RWPE2 (cell line): ENCODE measurements at regions not wholly inside any gene's neighbourhood (a gene's known extent, or its start where the extent isn't known, plus 50 kb on each side); places are given as distances from the start of the nearest gene placed in this dataset.

ENCODE experiments used
- ATAC-seq: fragments of 200-7000 bp; cut with Tn5 transposase; 3 replicates; pipeline ENCODE4 v1.9.1; 2021; ENCODE audit warnings: low read depth
- DNase-seq: peaks from one replicate; pipeline ENCODE4 v3.0.0-alpha.2; 2020; ENCODE audit warnings: low spot score
- H3K27ac ChIP-seq: fragments of 450-650 bp; 2 replicates; pipeline ENCODE4 v1.5.1; 2017; ENCODE audit warnings: mild to moderate bottlenecking; ENCODE audit not compliant: poor library complexity, severe bottlenecking
- H3K27me3 ChIP-seq: fragments of 250-450 bp; sonication (Bioruptor Pico); 2 replicates; pipeline ENCODE4 v1.5.1; 2021; ENCODE audit warnings: mild to moderate bottlenecking, moderate library complexity; ENCODE audit not compliant: insufficient read depth, poor library complexity, severe bottlenecking
- H3K36me3 ChIP-seq: fragments of 250-450 bp; sonication (Bioruptor Pico); 2 replicates; pipeline ENCODE4 v1.5.1; 2020; ENCODE audit warnings: low read depth, mild to moderate bottlenecking, moderate library complexity
- H3K4me1 ChIP-seq: fragments of 250-450 bp; sonication (Bioruptor Pico); 2 replicates; pipeline ENCODE4 v1.5.1; 2021; ENCODE audit warnings: mild to moderate bottlenecking, moderate library complexity; ENCODE audit not compliant: insufficient read depth, poor library complexity, severe bottlenecking
- H3K4me3 ChIP-seq: fragments of 250-450 bp; sonication (Bioruptor Pico); 2 replicates; pipeline ENCODE4 v1.5.1; 2021; ENCODE audit warnings: mild to moderate bottlenecking, moderate library complexity; ENCODE audit not compliant: severe bottlenecking
- H3K9me3 ChIP-seq: fragments of 250-450 bp; sonication (Bioruptor Pico); 2 replicates; pipeline ENCODE4 v1.5.1; 2021; ENCODE audit warnings: mild to moderate bottlenecking, moderate library complexity; ENCODE audit not compliant: severe bottlenecking
- CTCF ChIP-seq: fragments of 450-650 bp; IDR thresholded peaks from one replicate; pipeline ENCODE4 v1.5.1; 2017; ENCODE audit warnings: mild to moderate bottlenecking, moderate library complexity; ENCODE audit not compliant: poor library complexity, severe bottlenecking

GRCh38 chr5:57734296-57734695 is 251.7 kb upstream of the ACTBL2 start:
- no peak for TF ChIP-seq CTCF
- H3K27ac ChIP-seq, result peak overlapping the region; percentile 89
- peaks cover 24% of the 10 kb centered on the region for H3K4me1 ChIP-seq
- no peaks in the 10 kb centered on the region for H3K9me3 ChIP-seq
- no peak for DNase-seq
- no peaks in the 10 kb centered on the region for H3K36me3 ChIP-seq
- H3K27me3 ChIP-seq, result no peaks in the 10 kb centered on the region
- ATAC-seq, result no peak
- no peak overlapping the region for H3K4me3 ChIP-seq

GRCh38 chr5:57727591-57727990 is 245.0 kb upstream of the ACTBL2 start:
- Histone ChIP-seq H3K4me3 (no peak overlapping the region), H3K27ac (no peak overlapping the region), H3K9me3 (no peaks in the 10 kb centered on the region), H3K27me3 (no peaks in the 10 kb centered on the region), H3K4me1 (peaks cover 7% of the 10 kb centered on the region), H3K36me3 (no peaks in the 10 kb centered on the region)
- no peak for DNase-seq
- TF ChIP-seq CTCF, result no peak
- no peak for ATAC-seq

- no peaks in the 10 kb centered on the region for H3K9me3 ChIP-seq
- no peak overlapping the region for H3K4me3 ChIP-seq
- H3K36me3 ChIP-seq, result no peaks in the 10 kb centered on the region
- H3K27me3 ChIP-seq, result no peaks in the 10 kb centered on the region
- DNase-seq, result no peak
- peaks cover 7% of the 10 kb centered on the region for H3K4me1 ChIP-seq
- no peak for TF ChIP-seq CTCF
- H3K27ac ChIP-seq, result no peak overlapping the region
- no peak for ATAC-seq
These were observed 243.3 kb upstream of the ACTBL2 start for GRCh38 chr5:57725658-57726504.

- DNase-seq (no peak), ATAC-seq (peak; percentile 94)
- Histone ChIP-seq H3K27ac (peak overlapping the region; percentile 7), H3K36me3 (no peaks in the 10 kb centered on the region), H3K4me1 (peaks cover 7% of the 10 kb centered on the region), H3K9me3 (no peaks in the 10 kb centered on the region), H3K4me3 (no peak overlapping the region), H3K27me3 (no peaks in the 10 kb centered on the region)
- TF ChIP-seq CTCF, result no peak
These were observed 242.2 kb upstream of the ACTBL2 start for GRCh38 chr5:57724836-57725235.

- no peaks in the 10 kb centered on the region for H3K36me3 ChIP-seq
- no peaks in the 10 kb centered on the region for H3K9me3 ChIP-seq
- TF ChIP-seq CTCF, result no peak
These were observed 238.6 kb upstream of the ACTBL2 start for GRCh38 chr5:57721226-57721625.

More at GRCh38 chr5:57721226-57721625, 238.6 kb upstream of the ACTBL2 start:
- H3K4me3 ChIP-seq, result no peak overlapping the region
- no peaks in the 10 kb centered on the region for H3K27me3 ChIP-seq
- no peak overlapping the region for H3K27ac ChIP-seq
- DNase-seq, result no peak
- no peak for ATAC-seq
- peaks cover 25% of the 10 kb centered on the region for H3K4me1 ChIP-seq
